K562 (cell line): ENCODE measurements at regions not wholly inside any gene's neighbourhood (a gene's known extent, or its start where the extent isn't known, plus 50 kb on each side); places are given as distances from the start of the nearest gene placed in this dataset.

ENCODE experiments used
- ATAC-seq: fragments of 200-7000 bp; cut with Tn5 transposase; 3 replicates; pipeline ENCODE4 v1.9.1; 2020; ENCODE audit warnings: moderate library complexity
- BruUV-seq: library from RNA; stranded (reverse); fragments of 400-500 nt; replicated peaks from 2 replicates; lab custom pipeline; 2021; lab: Mats Ljungman, UMichigan
- CTCF ChIA-PET: fragments of 300-600 bp; formaldehyde crosslinking; extraction: SDS; loops from one replicate; lab custom pipeline; 2021; ENCODE audit warnings: low intra/inter-chr PET ratio; lab: Yijun Ruan, JAX
- POLR2A ChIA-PET: fragments of 300-600, 350-650 bp; sonication (Branson Sonifier 250); formaldehyde crosslinking; extraction: SDS; loops from one replicate; lab custom pipeline; 2021; ENCODE audit warnings: antibody characterized with exemption, inconsistent platforms; lab: Yijun Ruan, JAX
- DNase-seq, 4 experiments: peaks; one replicate each; pipeline versions ENCODE4 v3.0.0 to v3.0.0-alpha.2; 2011 to 2018; ENCODE audit warnings: low spot score in 3 of 4, mixed read lengths in 3 of 4; ENCODE audit errors: extremely low read depth in 1 of 4
- FAIRE-seq: peaks from 2 replicates; lab custom pipeline; 2011; peaks lifted over from hg19 to GRCh38; lab: Jason Lieb, UNC
- H2AFZ ChIP-seq: 2 replicates; pipeline ENCODE4 v1.6.0; 2011; ENCODE audit warnings: low read depth, low read length, control low read depth, inconsistent platforms
- H3K27ac ChIP-seq: fragments of 200-600 bp; 3 replicates; pipeline ENCODE4 v1.8.0; 2011; ENCODE audit warnings: low read depth, mild to moderate bottlenecking, control low read depth, inconsistent platforms, low read length, moderate library complexity, mixed read lengths; ENCODE audit errors: extremely low read depth
- H3K27me3 ChIP-seq, 2 experiments: fragments of 300-600 bp in 1 of 2; 2 replicates in 1 of 2; 3 replicates in 1 of 2; pipeline versions ENCODE4 v1.6.0 to v1.8.0; 2011; ENCODE audit warnings: inconsistent platforms in 2 of 2, low read length in 2 of 2, mild to moderate bottlenecking in 1 of 2, mixed read lengths in 1 of 2, moderate library complexity in 1 of 2; ENCODE audit not compliant: control insufficient read depth in 2 of 2, insufficient read depth in 2 of 2
- H3K36me3 ChIP-seq: fragments of 300-600 bp; 3 replicates; pipeline ENCODE4 v1.8.0; 2011; ENCODE audit warnings: mild to moderate bottlenecking, low read length, inconsistent platforms; ENCODE audit not compliant: control insufficient read depth, insufficient read depth
- H3K4me1 ChIP-seq, 2 experiments: fragments of 200-600 bp in 1 of 2; replicated peaks in 1 of 2; 2 replicates in 1 of 2; 3 replicates in 1 of 2; pipeline versions ENCODE4 v1.5.1 to v1.8.0; 2011; ENCODE audit warnings: inconsistent platforms in 2 of 2, low read length in 2 of 2, mild to moderate bottlenecking in 1 of 2, mixed read lengths in 1 of 2, moderate library complexity in 1 of 2; ENCODE audit not compliant: control insufficient read depth in 2 of 2, insufficient read depth in 2 of 2
- H3K4me2 ChIP-seq: 2 replicates; pipeline ENCODE4 v1.6.1; 2011; ENCODE audit warnings: low read length, control low read depth, inconsistent platforms, mixed read lengths; ENCODE audit not compliant: insufficient read depth
- H3K4me3 ChIP-seq: fragments of 200-600 bp; sonication (generic), shearing (Covaris generic); 2 replicates; pipeline ENCODE4 v1.5.1; 2016; ENCODE audit warnings: control low read depth, inconsistent platforms
- H3K79me2 ChIP-seq: fragments of 200-600 bp; 3 replicates; pipeline ENCODE4 v1.8.0; 2011; ENCODE audit warnings: low read length, inconsistent platforms; ENCODE audit not compliant: control insufficient read depth, insufficient read depth
- H3K9ac ChIP-seq, 2 experiments: 2 replicates each; pipeline versions ENCODE4 v1.6.0 to v1.6.1; 2011; ENCODE audit warnings: low read depth in 2 of 2, low read length in 2 of 2, control low read depth in 1 of 2, inconsistent platforms in 1 of 2, mild to moderate bottlenecking in 1 of 2, mixed read lengths in 1 of 2; ENCODE audit not compliant: insufficient read depth in 1 of 2
- H3K9me1 ChIP-seq: one replicate; pipeline ENCODE4 v1.6.0; 2011; ENCODE audit warnings: inconsistent platforms, mild to moderate bottlenecking, low read length, moderate library complexity; ENCODE audit not compliant: control insufficient read depth, insufficient read depth
- H3K9me3 ChIP-seq: replicated peaks from 2 replicates; pipeline ENCODE4 v1.5.1; 2011; ENCODE audit warnings: low read depth, low read length, inconsistent platforms; ENCODE audit not compliant: control insufficient read depth, insufficient read depth
- H4K20me1 ChIP-seq: replicated peaks from 2 replicates; pipeline ENCODE4 v1.6.1; 2011; ENCODE audit warnings: low read length, inconsistent platforms, mixed read lengths; ENCODE audit not compliant: control insufficient read depth, insufficient read depth
- HNRNPK ChIP-seq: fragments of 200-400 bp; formaldehyde crosslinking; IDR thresholded peaks from one replicate; pipeline ENCODE4 v1.6.1; 2018; ENCODE audit warnings: mild to moderate bottlenecking, low read depth, low read length; ENCODE audit not compliant: poor library complexity, severe bottlenecking
- LARP7 ChIP-seq: fragments of 450-650 bp; IDR thresholded peaks from 2 replicates; pipeline ENCODE4 v1.6.1; 2016
- SNRNP70 ChIP-seq: fragments of 200-400 bp; formaldehyde crosslinking; optimal IDR thresholded peaks from 2 replicates; pipeline ENCODE3; 2017; ENCODE audit warnings: low read depth, low read length
- TGIF2 ChIP-seq: sonication (generic); formaldehyde crosslinking; IDR thresholded peaks from 2 replicates; pipeline ENCODE4 v1.8.1; 2022; ENCODE audit warnings: mild to moderate bottlenecking, missing genetic modification reagents, moderate library complexity
- TRIM28 ChIP-seq: fragments of 450-650 bp; IDR thresholded peaks from 2 replicates; pipeline ENCODE4 v1.6.1; 2017
- WGBS: fragments of 100-300 bp; shearing (Covaris generic); methylation state at CpG from one replicate; pipeline ENCODE4 v1.1.6; 2016; ENCODE audit warnings: low coverage, mixed read lengths; ENCODE audit not compliant: insufficient coverage; ENCODE audit errors: missing lambda C conversion rate; 5-methylcytosine and 5-hydroxymethylcytosine counted together
- in situ Hi-C: fragments of 300-500 bp; cut with MboI; formaldehyde crosslinking; loops from 4 replicates; pipeline ENCODE4 v1.15.0; 2018; ENCODE audit warnings: inconsistent platforms, mixed read lengths
- intact Hi-C: fragments of 100-400 bp; cut with micrococcal nuclease; formaldehyde crosslinking; loops from 2 replicates; pipeline ENCODE4 v1.14.2; 2022

DNA sequence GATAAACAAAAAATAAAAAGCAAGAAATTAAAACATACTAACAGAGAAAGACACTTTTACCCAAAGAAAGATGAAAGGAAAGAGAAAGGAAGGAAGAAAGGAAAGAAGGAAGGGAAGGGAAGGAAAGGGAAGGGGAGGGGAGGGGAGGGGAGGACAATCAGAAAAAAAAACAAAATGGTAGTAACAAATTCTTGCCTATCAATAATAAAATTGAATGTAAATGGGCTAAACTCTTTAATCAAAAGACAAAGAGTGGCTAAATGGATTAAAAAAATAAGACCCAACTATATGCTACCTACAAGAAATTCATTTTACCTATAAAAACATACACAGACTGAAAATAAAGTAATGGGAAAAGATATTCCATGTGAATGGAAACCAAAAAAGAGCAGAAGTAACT is 372.9 kb upstream of the NFIA start:
- no TSS peak for BruUV-seq
- CTCF ChIA-PET: no interaction called here
- no peak for FAIRE-seq
- intact Hi-C loops: no loop called here
- Histone ChIP-seq H3K79me2 (no peaks in the 10 kb centered on the region), H3K4me3 (no peak overlapping the region), H3K27ac (no peak overlapping the region)
- peak; percentile 30 for TF ChIP-seq HNRNPK
- no peak for TF ChIP-seq TRIM28
- TF ChIP-seq, all 486 proteins: peak for 1
- Histone ChIP-seq H4K20me1 (no peaks in the 10 kb centered on the region), H3K4me2 (no peak overlapping the region), H2AFZ (no peak overlapping the region), H3K9ac (no peak overlapping the region), H3K9me1 (no peaks in the 10 kb centered on the region), H3K9me3 (no peaks in the 10 kb centered on the region), H3K27me3 (no peaks in the 10 kb centered on the region), H3K36me3 (no peaks in the 10 kb centered on the region), H3K4me1 (no peaks in the 10 kb centered on the region)
- no peak for ATAC-seq
- POLR2A ChIA-PET: no interaction called here
- in situ Hi-C loops: no loop called here
- no peak for DNase-seq

DNA sequence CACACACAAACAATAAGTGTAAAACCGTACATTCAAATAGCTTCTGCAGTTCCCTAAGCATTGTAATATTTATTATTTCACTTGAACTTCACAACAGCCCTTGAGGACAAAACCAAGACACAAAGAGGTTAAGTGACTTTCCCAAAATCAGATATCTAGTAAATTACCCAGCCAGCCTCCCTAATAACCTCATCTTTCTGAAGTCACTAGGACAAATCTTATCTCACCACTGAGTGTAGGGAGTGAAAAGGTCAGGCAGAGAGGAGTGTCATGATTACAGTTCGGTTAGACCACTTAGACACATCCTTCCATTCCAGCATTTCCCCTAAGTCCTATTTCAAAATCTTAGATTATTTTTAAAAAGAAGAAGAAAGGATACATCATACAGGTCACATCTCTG is 377.3 kb upstream of the NFIA start:
- CTCF ChIA-PET: no interaction called here
- POLR2A ChIA-PET: no interaction called here
- FAIRE-seq: no peak
- H3K4me2 ChIP-seq: no peak overlapping the region
- TF ChIP-seq TGIF2 (CRISPR knock-in tag) (no peak), SNRNP70 (no peak), LARP7 (no peak)
- ATAC-seq: no peak
- no peaks in the 10 kb centered on the region for H3K36me3 ChIP-seq
- no peak for DNase-seq
- H3K27me3 ChIP-seq: no peaks in the 10 kb centered on the region
- WGBS: 0% methylated on average over 2 of the region's 2 CpGs
- no peaks in the 10 kb centered on the region for H3K79me2 ChIP-seq
- no peak overlapping the region for H3K9ac ChIP-seq
- no peaks in the 10 kb centered on the region for H4K20me1 ChIP-seq
- H3K4me1 ChIP-seq: no peaks in the 10 kb centered on the region
- BruUV-seq: no TSS peak
- H3K9me1 ChIP-seq: no peaks in the 10 kb centered on the region
- no peaks in the 10 kb centered on the region for H3K9me3 ChIP-seq
- no peak overlapping the region for H2AFZ ChIP-seq
- no peak overlapping the region for H3K4me3 ChIP-seq
- intact Hi-C loops (no loop called here), in situ Hi-C loops (no loop called here)
- no peak overlapping the region for H3K27ac ChIP-seq
